ENCODE measurements at regions not wholly inside any gene's neighbourhood (a gene's known extent, or its start where the extent isn't known, plus 50 kb on each side); places are given as distances from the start of the nearest gene placed in this dataset.

DNA sequence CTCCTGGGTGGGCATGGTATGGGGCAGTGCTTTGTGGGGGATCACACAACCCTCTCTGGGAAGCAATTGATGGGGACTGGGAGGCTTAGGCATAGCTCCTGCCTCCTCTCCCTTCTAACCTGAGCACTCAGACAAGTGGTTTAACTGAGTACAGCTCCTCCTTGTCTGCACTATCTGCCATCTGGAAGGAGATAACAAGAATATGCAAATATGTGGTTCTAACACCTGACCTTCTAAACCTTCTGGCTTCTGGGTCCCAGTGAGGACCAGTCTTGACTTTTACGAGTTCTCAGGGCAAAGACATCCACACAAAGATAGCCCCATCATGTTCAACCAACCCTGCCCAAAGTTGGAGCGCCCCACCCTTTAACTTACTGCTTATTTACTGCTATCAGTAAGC, 381.0 kb upstream of the TSHZ3 start:
- Mint-ChIP-seq H3K36me3 (ENCODE audit: low read depth) (no peaks in the 10 kb centered on the region), H3K9me3 (ENCODE audit: low read depth) (peaks cover 17% of the 10 kb centered on the region)
- TF ChIP-seq, protein P1, sequence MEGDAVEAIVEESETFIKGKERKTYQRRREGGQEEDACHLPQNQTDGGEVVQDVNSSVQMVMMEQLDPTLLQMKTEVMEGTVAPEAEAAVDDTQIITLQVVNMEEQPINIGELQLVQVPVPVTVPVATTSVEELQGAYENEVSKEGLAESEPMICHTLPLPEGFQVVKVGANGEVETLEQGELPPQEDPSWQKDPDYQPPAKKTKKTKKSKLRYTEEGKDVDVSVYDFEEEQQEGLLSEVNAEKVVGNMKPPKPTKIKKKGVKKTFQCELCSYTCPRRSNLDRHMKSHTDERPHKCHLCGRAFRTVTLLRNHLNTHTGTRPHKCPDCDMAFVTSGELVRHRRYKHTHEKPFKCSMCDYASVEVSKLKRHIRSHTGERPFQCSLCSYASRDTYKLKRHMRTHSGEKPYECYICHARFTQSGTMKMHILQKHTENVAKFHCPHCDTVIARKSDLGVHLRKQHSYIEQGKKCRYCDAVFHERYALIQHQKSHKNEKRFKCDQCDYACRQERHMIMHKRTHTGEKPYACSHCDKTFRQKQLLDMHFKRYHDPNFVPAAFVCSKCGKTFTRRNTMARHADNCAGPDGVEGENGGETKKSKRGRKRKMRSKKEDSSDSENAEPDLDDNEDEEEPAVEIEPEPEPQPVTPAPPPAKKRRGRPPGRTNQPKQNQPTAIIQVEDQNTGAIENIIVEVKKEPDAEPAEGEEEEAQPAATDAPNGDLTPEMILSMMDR (IDR thresholded peaks at IDR 0.05): no peak

DNA sequence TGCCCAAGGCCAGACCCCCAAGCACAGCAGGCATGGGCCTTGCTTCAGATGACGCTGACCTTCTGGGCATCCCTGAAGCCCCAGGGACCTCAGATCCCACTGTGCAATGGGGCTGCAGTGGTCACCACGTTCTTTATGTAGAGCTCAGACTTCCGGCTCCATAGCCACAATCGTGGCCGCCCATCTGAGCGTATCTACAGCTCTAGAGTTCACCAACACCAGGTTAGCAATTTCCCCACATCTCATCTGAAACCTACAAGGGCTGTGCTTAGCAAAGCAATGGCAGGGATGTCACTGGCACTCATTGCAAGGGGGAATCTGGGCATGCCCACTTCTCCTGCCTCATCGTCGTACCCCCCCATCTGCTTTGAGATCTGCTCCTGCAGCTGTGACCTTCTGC, 384.4 kb upstream of the TSHZ3 start:
- Mint-ChIP-seq H3K9me3 (ENCODE audit: low read depth) (peaks cover 15% of the 10 kb centered on the region), H3K4me3 (ENCODE audit: unreplicated experiment) (no peak overlapping the region), H3K27ac (ENCODE audit: unreplicated experiment) (no peak overlapping the region), H3K4me1 (ENCODE audit: low read depth) (no peaks in the 10 kb centered on the region), H3K27me3 (ENCODE audit: low read depth) (no peaks in the 10 kb centered on the region), H3K36me3 (ENCODE audit: low read depth) (no peaks in the 10 kb centered on the region)
- DNase-seq (ENCODE audit: low spot score): no peak
- TF ChIP-seq, protein P1 (IDR thresholded peaks at IDR 0.05): no peak

More for the DNA sequence above, 381.0 kb upstream of the TSHZ3 start:
- Mint-ChIP-seq H3K4me3 (ENCODE audit: unreplicated experiment) (no peak overlapping the region), H3K4me1 (ENCODE audit: low read depth) (no peaks in the 10 kb centered on the region), H3K27me3 (ENCODE audit: low read depth) (no peaks in the 10 kb centered on the region), H3K27ac (ENCODE audit: unreplicated experiment) (no peak overlapping the region)
- DNase-seq (ENCODE audit: low spot score): no peak

DNA sequence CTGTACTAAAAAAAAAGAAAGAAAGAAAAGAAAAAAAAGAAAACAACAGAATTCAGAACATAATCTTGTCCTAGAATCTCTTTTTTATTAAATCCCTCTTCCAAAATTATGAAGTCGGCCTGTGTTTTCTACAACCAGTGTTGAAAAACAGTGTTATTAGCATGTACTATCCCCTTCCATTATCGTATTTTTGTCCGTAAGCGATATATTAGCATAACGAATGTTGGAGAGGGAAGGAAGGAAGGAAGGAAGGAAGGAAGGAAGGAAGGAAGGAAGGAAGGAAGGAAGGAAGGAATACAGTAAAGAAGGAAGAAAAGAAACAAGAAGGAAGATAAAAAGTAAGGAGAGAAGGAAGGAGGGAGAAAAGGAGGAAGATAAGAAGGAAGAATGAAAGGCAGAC, 393.0 kb upstream of the TSHZ3 start:
- no peak for DNase-seq (ENCODE audit: low spot score)
- Mint-ChIP-seq H3K9me3 (ENCODE audit: low read depth) (peaks cover 13% of the 10 kb centered on the region), H3K4me1 (ENCODE audit: low read depth) (no peaks in the 10 kb centered on the region), H3K27me3 (ENCODE audit: low read depth) (no peaks in the 10 kb centered on the region), H3K36me3 (ENCODE audit: low read depth) (no peaks in the 10 kb centered on the region), H3K4me3 (ENCODE audit: unreplicated experiment) (no peak overlapping the region), H3K27ac (ENCODE audit: unreplicated experiment) (no peak overlapping the region)
- TF ChIP-seq, protein P1 (IDR thresholded peaks at IDR 0.05): no peak

DNA sequence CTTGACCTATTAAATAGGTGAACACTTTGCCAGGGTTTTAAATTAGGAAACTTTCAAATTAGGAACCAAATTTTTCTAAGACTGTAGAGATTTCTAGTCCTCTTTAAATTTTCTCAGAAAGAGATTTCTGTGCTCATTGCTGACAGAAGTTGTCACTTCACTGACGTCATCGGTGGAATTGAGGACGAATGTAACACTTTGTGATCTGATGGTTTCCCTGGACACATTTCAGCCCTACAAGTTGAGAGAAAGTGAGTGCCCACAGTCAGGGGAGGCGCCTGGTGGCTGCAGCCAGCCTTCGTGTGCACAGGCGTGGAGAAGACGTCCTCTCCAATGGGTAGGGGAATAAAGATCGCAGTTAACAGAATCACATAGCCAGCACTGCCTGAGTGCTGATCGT, 396.5 kb upstream of the TSHZ3 start:
- Mint-ChIP-seq H3K27ac (ENCODE audit: unreplicated experiment) (no peak overlapping the region), H3K4me1 (ENCODE audit: low read depth) (no peaks in the 10 kb centered on the region), H3K9me3 (ENCODE audit: low read depth) (peaks cover 6% of the 10 kb centered on the region), H3K36me3 (ENCODE audit: low read depth) (no peaks in the 10 kb centered on the region), H3K4me3 (ENCODE audit: unreplicated experiment) (no peak overlapping the region), H3K27me3 (ENCODE audit: low read depth) (no peaks in the 10 kb centered on the region)
- TF ChIP-seq, protein P1 (IDR thresholded peaks at IDR 0.05): no peak
- DNase-seq (ENCODE audit: low spot score): no peak

DNA sequence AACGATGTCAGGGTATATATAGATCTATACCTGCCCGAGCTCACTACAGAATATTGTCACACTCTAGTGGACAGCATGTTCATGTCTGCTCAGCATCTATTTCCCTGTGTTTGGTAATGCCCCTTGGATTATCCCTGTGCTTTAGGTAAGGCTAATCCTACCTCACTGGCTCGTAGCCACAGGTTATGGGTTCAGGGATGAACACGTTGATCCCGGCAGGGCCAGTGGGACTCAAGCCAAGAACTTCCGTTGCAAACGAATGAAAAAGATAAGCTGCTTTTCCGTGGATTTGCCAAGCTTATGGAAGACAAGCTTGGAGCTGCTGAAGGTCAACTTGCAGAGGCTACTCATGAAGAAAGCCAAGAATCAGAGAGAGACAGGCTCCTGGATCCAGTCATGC, 400.0 kb upstream of the TSHZ3 start:
- TF ChIP-seq, protein P1 (IDR thresholded peaks at IDR 0.05): no peak
- H3K9me3 Mint-ChIP-seq (ENCODE audit: low read depth): peaks cover 10% of the 10 kb centered on the region
- no peaks in the 10 kb centered on the region for H3K4me1 Mint-ChIP-seq (ENCODE audit: low read depth)
- no peak for DNase-seq (ENCODE audit: low spot score)
- H3K27ac Mint-ChIP-seq (ENCODE audit: unreplicated experiment): no peak overlapping the region
- no peaks in the 10 kb centered on the region for H3K36me3 Mint-ChIP-seq (ENCODE audit: low read depth)
- H3K27me3 Mint-ChIP-seq (ENCODE audit: low read depth): peaks cover 2% of the 10 kb centered on the region
- H3K4me3 Mint-ChIP-seq (ENCODE audit: unreplicated experiment): no peak overlapping the region

Measured in chondrocyte (in vitro differentiated cells).